SK-N-SH (cell line): ENCODE measurements at regions not wholly inside any gene's neighbourhood (a gene's known extent, or its start where the extent isn't known, plus 50 kb on each side); places are given as distances from the start of the nearest gene placed in this dataset.

ENCODE experiments used
- CTCF ChIA-PET: fragments of 300-600, 350-600 bp; formaldehyde crosslinking; extraction: SDS; loops from one replicate; lab custom pipeline; 2021; lab: Yijun Ruan, JAX
- POLR2A ChIA-PET: fragments of 350-600 bp; sonication (Branson Sonifier 250); formaldehyde crosslinking; extraction: SDS; loops from one replicate; lab custom pipeline; 2020; ENCODE audit warnings: antibody characterized with exemption, inconsistent platforms; lab: Yijun Ruan, JAX
- DNase-seq: peaks from one replicate; pipeline ENCODE4 v3.0.0; 2012
- H2AFZ ChIP-seq: fragments of 200-600 bp; sonication (generic); 2 replicates; pipeline ENCODE4 v1.8.1; 2016; ENCODE audit warnings: antibody characterized with exemption, mild to moderate bottlenecking, low read depth
- H3F3A ChIP-seq: fragments of 200-600 bp; sonication (generic); replicated peaks from 2 replicates; pipeline ENCODE3; 2016; ENCODE audit warnings: antibody characterized with exemption, mild to moderate bottlenecking; ENCODE audit not compliant: insufficient read depth
- H3K27ac ChIP-seq, 2 experiments: fragments of 200-500 bp in 1 of 2; fragments of 200-600 bp in 1 of 2; sonication (Bioruptor generic) in 1 of 2; sonication (generic), shearing (Covaris generic) in 1 of 2; 2 replicates each; pipeline versions ENCODE4 v1.5.1 to v1.6.1; 2014 to 2016; ENCODE audit warnings: low read depth in 2 of 2, inconsistent platforms in 1 of 2, low read length in 1 of 2, mild to moderate bottlenecking in 1 of 2, mixed read lengths in 1 of 2
- H3K27me3 ChIP-seq: fragments of 200-600 bp; sonication (generic), shearing (Covaris generic); 2 replicates; pipeline ENCODE4 v1.6.1; 2016; ENCODE audit warnings: mixed run types; ENCODE audit not compliant: insufficient read depth
- H3K36me3 ChIP-seq, 2 experiments: fragments of 200-500 bp in 1 of 2; fragments of 200-600 bp in 1 of 2; sonication (Bioruptor generic) in 1 of 2; sonication (generic) in 1 of 2; replicated peaks in 1 of 2; 2 replicates each; pipeline versions ENCODE3 to v1.5.1; 2014 to 2016; ENCODE audit warnings: low read length in 1 of 2, mild to moderate bottlenecking in 1 of 2; ENCODE audit not compliant: insufficient read depth in 2 of 2, control insufficient read depth in 1 of 2
- H3K4me1 ChIP-seq, 2 experiments: fragments of 200-500 bp in 1 of 2; fragments of 200-600 bp in 1 of 2; sonication (Bioruptor generic) in 1 of 2; sonication (generic), shearing (Covaris generic) in 1 of 2; 2 replicates each; pipeline versions ENCODE4 v1.5.1 to v1.6.1; 2014 to 2016; ENCODE audit warnings: low read depth in 1 of 2, low read length in 1 of 2, mixed run types in 1 of 2; ENCODE audit not compliant: insufficient read depth in 2 of 2, control insufficient read depth in 1 of 2
- H3K4me2 ChIP-seq: fragments of 200-600 bp; sonication (generic), shearing (Covaris generic); 2 replicates; pipeline ENCODE4 v1.6.1; 2017; ENCODE audit warnings: mixed run types
- H3K4me3 ChIP-seq, 2 experiments: fragments of 200-500 bp in 1 of 2; fragments of 200-600 bp in 1 of 2; sonication (Bioruptor generic) in 1 of 2; sonication (generic), shearing (Covaris generic) in 1 of 2; 2 replicates each; pipeline versions ENCODE4 v1.5.1 to v1.8.1; 2014 to 2016; ENCODE audit warnings: low read depth in 2 of 2, inconsistent platforms in 1 of 2, low read length in 1 of 2, mild to moderate bottlenecking in 1 of 2, mixed read lengths in 1 of 2, moderate library complexity in 1 of 2
- H3K79me2 ChIP-seq: fragments of 200-600 bp; sonication (generic); 2 replicates; pipeline ENCODE4 v1.8.1; 2017; ENCODE audit warnings: mild to moderate bottlenecking; ENCODE audit not compliant: insufficient read depth
- H3K9ac ChIP-seq: fragments of 200-600 bp; sonication (generic); 2 replicates; pipeline ENCODE4 v1.6.1; 2017; ENCODE audit warnings: mixed run types
- H3K9me2 ChIP-seq: fragments of 200-600 bp; sonication (generic); 2 replicates; pipeline ENCODE4 v1.6.1; 2017; ENCODE audit warnings: mixed run types
- H3K9me3 ChIP-seq: fragments of 200-600 bp; sonication (generic); 2 replicates; pipeline ENCODE4 v1.6.1; 2017; ENCODE audit warnings: mixed run types, mild to moderate bottlenecking, moderate library complexity
- H4K20me1 ChIP-seq: fragments of 200-600 bp; sonication (generic); 2 replicates; pipeline ENCODE4 v1.6.1; 2017; ENCODE audit warnings: mild to moderate bottlenecking, mixed run types; ENCODE audit not compliant: insufficient read depth
- EZH2phosphoT487 ChIP-seq: fragments of 200-600 bp; sonication (generic); IDR thresholded peaks from 2 replicates; pipeline ENCODE4 v1.6.1; 2017; ENCODE audit warnings: low read depth, mixed run types, mild to moderate bottlenecking, antibody characterized with exemption, moderate library complexity, borderline replicate concordance
- FOXJ3 ChIP-seq: sonication (generic); formaldehyde crosslinking; IDR thresholded peaks from 2 replicates; pipeline ENCODE4 v1.5.1; 2020; ENCODE audit warnings: mild to moderate bottlenecking, missing genetic modification reagents
- FOXM1 ChIP-seq: IDR thresholded peaks from 2 replicates; pipeline ENCODE4 v1.4.0; 2012; ENCODE audit warnings: low read depth, mild to moderate bottlenecking
- GABPA ChIP-seq: IDR thresholded peaks from 2 replicates; pipeline ENCODE4 v1.4.0; 2012; ENCODE audit warnings: low read depth, mild to moderate bottlenecking
- IRF3 ChIP-seq: fragments of 150-350 bp; IDR thresholded peaks from 2 replicates; pipeline ENCODE4 v1.6.1; 2016; ENCODE audit warnings: mild to moderate bottlenecking, low read depth, low read length
- NRF1 ChIP-seq: IDR thresholded peaks from 2 replicates; pipeline ENCODE4 v1.6.1; 2012; ENCODE audit warnings: low read depth, mild to moderate bottlenecking, low read length
- RCOR1 ChIP-seq: fragments of 150-350 bp; IDR thresholded peaks from 2 replicates; pipeline ENCODE4 v1.6.1; 2017; ENCODE audit warnings: antibody characterized with exemption, low read length
- REST ChIP-seq: IDR thresholded peaks from 2 replicates; pipeline ENCODE4 v1.6.1; 2012; ENCODE audit warnings: mild to moderate bottlenecking, low read depth, low read length, moderate library complexity
- RFX5 ChIP-seq: IDR thresholded peaks from 2 replicates; pipeline ENCODE4 v1.6.1; 2012; ENCODE audit warnings: mild to moderate bottlenecking, improper control_type of control experiment, low read length
- RXRA ChIP-seq: IDR thresholded peaks from 2 replicates; pipeline ENCODE4 v1.4.0; 2012; ENCODE audit warnings: low read depth, mild to moderate bottlenecking, borderline replicate concordance
- TCF12 ChIP-seq: IDR thresholded peaks from 2 replicates; pipeline ENCODE4 v1.4.0; 2012
- USF2 ChIP-seq: fragments of 150-350 bp; IDR thresholded peaks from 2 replicates; pipeline ENCODE4 v1.6.1; 2017; ENCODE audit warnings: antibody characterized with exemption, low read length, low read depth, borderline replicate concordance
- YY1 ChIP-seq: IDR thresholded peaks from 2 replicates; pipeline ENCODE4 v1.4.0; 2012; ENCODE audit warnings: low read depth, mild to moderate bottlenecking
- WGBS: methylation state at CpG from one replicate; pipeline ENCODE4 v1.1.6; 2017; ENCODE audit warnings: low lambda C conversion rate; 5-methylcytosine and 5-hydroxymethylcytosine counted together
- TF ChIP-seq, protein P1 (sequence below): fragments of 200-600 bp; sonication (generic); IDR thresholded peaks from 2 replicates; pipeline ENCODE4 v1.6.1; 2017; ENCODE audit warnings: antibody characterized with exemption, mild to moderate bottlenecking, moderate library complexity

GRCh38 chr17:15036238-15036637, 228.9 kb downstream of the PMP22 start:
- no peak overlapping the region for H3K4me3 ChIP-seq
- no peaks in the 10 kb centered on the region for H3K79me2 ChIP-seq
- TF ChIP-seq TCF12 (no peak), USF2 (no peak), FOXM1 (no peak), EZH2phosphoT487 (no peak), IRF3 (no peak), REST (no peak), RCOR1 (no peak)
- no peaks in the 10 kb centered on the region for H3F3A ChIP-seq
- H3K4me1 ChIP-seq: no peaks in the 10 kb centered on the region
- H3K9me3 ChIP-seq: no peaks in the 10 kb centered on the region
- no peak overlapping the region for H3K27ac ChIP-seq
- H3K9ac ChIP-seq: no peak overlapping the region
- H4K20me1 ChIP-seq: no peaks in the 10 kb centered on the region
- no peak for DNase-seq
- no peak overlapping the region for H2AFZ ChIP-seq
- no peaks in the 10 kb centered on the region for H3K9me2 ChIP-seq
- 10% methylated on average over 8 of the region's 8 CpGs for WGBS
- ChIA-PET POLR2A (no interaction called here), CTCF (interaction anchor here (1.0 kb wide), 1 partner anchor 110 kb away, joined by 3 read pairs; no protein-coding TSS in a partner anchor)
- H3K36me3 ChIP-seq: no peaks in the 10 kb centered on the region
- H3K4me2 ChIP-seq: no peak overlapping the region
- H3K27me3 ChIP-seq: peaks cover 4% of the 10 kb centered on the region; the same call in 1 of the 2 replicates

DNA sequence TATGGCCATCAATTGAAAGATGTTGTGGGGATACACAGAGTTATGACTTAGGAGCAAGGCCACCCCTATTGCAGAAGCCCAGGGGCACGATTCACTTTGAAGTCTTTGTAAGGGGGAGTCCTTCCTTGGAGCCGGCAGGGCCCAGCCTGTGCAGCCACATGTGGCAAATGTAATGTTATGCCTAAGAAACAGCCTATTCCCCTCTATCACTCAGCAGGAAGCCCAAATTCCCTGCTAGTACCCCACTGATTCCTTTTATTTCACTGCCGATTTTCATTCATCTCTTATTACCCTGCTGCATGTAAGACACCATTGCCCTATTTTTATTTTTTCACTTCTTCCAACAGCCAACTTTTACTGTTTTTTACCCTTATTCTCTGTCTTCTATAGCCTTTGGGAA, 233.2 kb downstream of the PMP22 start:
- DNase-seq: no peak
- no peak overlapping the region for H3K4me3 ChIP-seq
- WGBS: 6% methylated on average over 3 of the region's 3 CpGs
- H3K79me2 ChIP-seq: no peaks in the 10 kb centered on the region
- no peak overlapping the region for H3K27ac ChIP-seq
- H4K20me1 ChIP-seq: no peaks in the 10 kb centered on the region
- H3K36me3 ChIP-seq: no peaks in the 10 kb centered on the region
- POLR2A ChIA-PET: no interaction called here
- no peaks in the 10 kb centered on the region; the same call in 1 of the 2 replicates for H3K27me3 ChIP-seq
- no peaks in the 10 kb centered on the region for H3K4me1 ChIP-seq
- no peak overlapping the region for H2AFZ ChIP-seq
- no peak overlapping the region for H3K4me2 ChIP-seq
- no peaks in the 10 kb centered on the region for H3F3A ChIP-seq
- TF ChIP-seq, protein P1, sequence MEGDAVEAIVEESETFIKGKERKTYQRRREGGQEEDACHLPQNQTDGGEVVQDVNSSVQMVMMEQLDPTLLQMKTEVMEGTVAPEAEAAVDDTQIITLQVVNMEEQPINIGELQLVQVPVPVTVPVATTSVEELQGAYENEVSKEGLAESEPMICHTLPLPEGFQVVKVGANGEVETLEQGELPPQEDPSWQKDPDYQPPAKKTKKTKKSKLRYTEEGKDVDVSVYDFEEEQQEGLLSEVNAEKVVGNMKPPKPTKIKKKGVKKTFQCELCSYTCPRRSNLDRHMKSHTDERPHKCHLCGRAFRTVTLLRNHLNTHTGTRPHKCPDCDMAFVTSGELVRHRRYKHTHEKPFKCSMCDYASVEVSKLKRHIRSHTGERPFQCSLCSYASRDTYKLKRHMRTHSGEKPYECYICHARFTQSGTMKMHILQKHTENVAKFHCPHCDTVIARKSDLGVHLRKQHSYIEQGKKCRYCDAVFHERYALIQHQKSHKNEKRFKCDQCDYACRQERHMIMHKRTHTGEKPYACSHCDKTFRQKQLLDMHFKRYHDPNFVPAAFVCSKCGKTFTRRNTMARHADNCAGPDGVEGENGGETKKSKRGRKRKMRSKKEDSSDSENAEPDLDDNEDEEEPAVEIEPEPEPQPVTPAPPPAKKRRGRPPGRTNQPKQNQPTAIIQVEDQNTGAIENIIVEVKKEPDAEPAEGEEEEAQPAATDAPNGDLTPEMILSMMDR: no peak
- TF ChIP-seq YY1: no peak
- TF ChIP-seq FOXM1: no peak
- TF ChIP-seq FOXJ3 (CRISPR knock-in tag): no peak
- TF ChIP-seq NRF1: no peak
- TF ChIP-seq EZH2phosphoT487: no peak
- TF ChIP-seq GABPA: no peak
- TF ChIP-seq RFX5: no peak
- no peak for TF ChIP-seq RXRA
- TF ChIP-seq USF2: no peak
- CTCF ChIA-PET: no interaction called here
- H3K9me2 ChIP-seq: no peaks in the 10 kb centered on the region
- no peaks in the 10 kb centered on the region for H3K9me3 ChIP-seq
- no peak overlapping the region for H3K9ac ChIP-seq
